ENCODE measurements at regions not wholly inside any gene's neighbourhood (a gene's known extent, or its start where the extent isn't known, plus 50 kb on each side); places are given as distances from the start of the nearest gene placed in this dataset.

- peak; percentile 21 to 23 for TF ChIP-seq RAD21 (IDR thresholded peaks at IDR 0.05)
- TF ChIP-seq ATF3 (IDR thresholded peaks at IDR 0.05) = no peak
- no peak for TF ChIP-seq YY1 (IDR thresholded peaks at IDR 0.05)
- TF ChIP-seq REST (IDR thresholded peaks at IDR 0.05) = no peak
- TF ChIP-seq ZBTB33 (IDR thresholded peaks at IDR 0.05) = no peak
- TF ChIP-seq FOXA1 (IDR thresholded peaks at IDR 0.05) = no peak
- TF ChIP-seq MAX (IDR thresholded peaks at IDR 0.05) = no peak
- TF ChIP-seq CTCF (IDR thresholded peaks at IDR 0.05; ENCODE audit: low read depth, low read length, missing input control) = no peak
- TF ChIP-seq HNF4A (conservative IDR thresholded peaks at IDR 0.05) = peak; percentile 7 to 11
- TF ChIP-seq RXRA (IDR thresholded peaks at IDR 0.05) = peak; percentile 38 to 47
- TF ChIP-seq NR2F2 (IDR thresholded peaks at IDR 0.05) = no peak
- no peak for TF ChIP-seq HNF4G (IDR thresholded peaks at IDR 0.05)
- no peak for TF ChIP-seq GABPA (IDR thresholded peaks at IDR 0.05 in 1 of 2, conservative IDR thresholded peaks at IDR 0.05 in 1 of 2)
- no peak for TF ChIP-seq JUND (IDR thresholded peaks at IDR 0.05)
- H3K27ac ChIP-seq (ENCODE audit: low read depth in 1 of 2, low read length in 2 of 2) = no peak overlapping the region
- H3K36me3 ChIP-seq (ENCODE audit: control insufficient read depth in 4 of 4, insufficient read depth in 3 of 4, low read depth in 1 of 4, low read length in 3 of 4) = no peaks in the 10 kb centered on the region
- H3K4me3 ChIP-seq (ENCODE audit: low read depth in 1 of 3, low read length in 3 of 3) = no peak overlapping the region
- peaks cover 0 to 11% (median 8%) of the 10 kb centered on the region in 4 donors for H3K4me1 ChIP-seq (ENCODE audit: control insufficient read depth in 4 of 4, insufficient read depth in 4 of 4, low read length in 3 of 4)
- H3K9me3 ChIP-seq (ENCODE audit: control insufficient read depth in 4 of 4, low read length in 3 of 4) = no peaks in the 10 kb centered on the region
- WGBS = 45% methylated on average over 4 of the region's 4 CpGs
- H3K9ac ChIP-seq (ENCODE audit: low read depth in 1 of 2, low read length in 2 of 2) = no peak overlapping the region
- DNase-seq (ENCODE audit: low spot score) = no peak
- H3K27me3 ChIP-seq (ENCODE audit: control insufficient read depth in 4 of 4, insufficient read depth in 4 of 4, low read length in 3 of 4) = no peaks in the 10 kb centered on the region
Observed at GRCh38 chr5:58188262-58188651, 271.6 kb downstream of the PLK2 start.

GRCh38 chr5:58187432-58188261 is 272.2 kb downstream of the PLK2 start:
- no peak overlapping the region for H3K9ac ChIP-seq (ENCODE audit: low read depth in 1 of 2, low read length in 2 of 2)
- no peak overlapping the region for H3K27ac ChIP-seq (ENCODE audit: low read depth in 1 of 2, low read length in 2 of 2)
- no peaks in the 10 kb centered on the region for H3K27me3 ChIP-seq (ENCODE audit: control insufficient read depth in 4 of 4, insufficient read depth in 4 of 4, low read length in 3 of 4)
- H3K36me3 ChIP-seq (ENCODE audit: control insufficient read depth in 4 of 4, insufficient read depth in 3 of 4, low read depth in 1 of 4, low read length in 3 of 4) = no peaks in the 10 kb centered on the region
- no peak overlapping the region for H3K4me3 ChIP-seq (ENCODE audit: low read depth in 1 of 3, low read length in 3 of 3)
- peaks cover 0 to 11% (median 8%) of the 10 kb centered on the region in 4 donors for H3K4me1 ChIP-seq (ENCODE audit: control insufficient read depth in 4 of 4, insufficient read depth in 4 of 4, low read length in 3 of 4)
- no peak for DNase-seq (ENCODE audit: low spot score)
- no peaks in the 10 kb centered on the region for H3K9me3 ChIP-seq (ENCODE audit: control insufficient read depth in 4 of 4, low read length in 3 of 4)
- 75% methylated on average over 1 of the region's 1 CpG for WGBS
- TF ChIP-seq EGR1 (IDR thresholded peaks at IDR 0.05; ENCODE audit: low read depth in 2 of 2) = no peak
- TF ChIP-seq JUND (IDR thresholded peaks at IDR 0.05) = no peak
- no peak for TF ChIP-seq ZBTB33 (IDR thresholded peaks at IDR 0.05)
- no peak for TF ChIP-seq NR2F2 (IDR thresholded peaks at IDR 0.05)
- no peak for TF ChIP-seq RXRA (IDR thresholded peaks at IDR 0.05)
- TF ChIP-seq RAD21 (IDR thresholded peaks at IDR 0.05) = no peak
- TF ChIP-seq TAF1 (conservative IDR thresholded peaks at IDR 0.05) = no peak
- no peak for TF ChIP-seq ATF3 (IDR thresholded peaks at IDR 0.05)
- TF ChIP-seq FOXA1 (IDR thresholded peaks at IDR 0.05) = no peak
- TF ChIP-seq CTCF (IDR thresholded peaks at IDR 0.05; ENCODE audit: low read depth, low read length, missing input control) = no peak
- TF ChIP-seq HNF4G (IDR thresholded peaks at IDR 0.05) = no peak
- TF ChIP-seq SP1 (IDR thresholded peaks at IDR 0.05) = no peak
- no peak for TF ChIP-seq HNF4A (conservative IDR thresholded peaks at IDR 0.05)

Measured in liver (tissue), 8 donors.